Endothelial cell of umbilical vein (primary cell): ENCODE measurements at regions not wholly inside any gene's neighbourhood (a gene's known extent, or its start where the extent isn't known, plus 50 kb on each side); places are given as distances from the start of the nearest gene placed in this dataset.
"Not testable (repeated sequence)": the region's sequence is repeated elsewhere in the genome, so short reads cannot be mapped to it uniquely, and the experiment has no call there.

Source experiments
- BruUV-seq: library from RNA; stranded (reverse); fragments of 400-500 nt; replicated peaks from 2 replicates; lab custom pipeline; 2021; lab: Mats Ljungman, UMichigan
- CTCF ChIA-PET: fragments of 300-600, 350-600 bp; sonication (Branson Sonifier 250); formaldehyde crosslinking; loops from one replicate; lab custom pipeline; 2021; ENCODE audit warnings: antibody characterized with exemption, inconsistent platforms; lab: Charles Lee
- POLR2A ChIA-PET: fragments of 300-600, 350-600 bp; sonication (Branson Sonifier 250); formaldehyde crosslinking; loops from one replicate; lab custom pipeline; 2021; ENCODE audit warnings: antibody characterized with exemption, inconsistent platforms; lab: Charles Lee
- DNase-seq: peaks from one replicate; pipeline ENCODE4 v3.0.0-alpha.2; 2011; ENCODE audit warnings: low read depth, low spot score
- FAIRE-seq: peaks from 2 replicates; lab custom pipeline; 2011; peaks lifted over from hg19 to GRCh38; lab: Jason Lieb, UNC
- H2AFZ ChIP-seq: 2 replicates; pipeline ENCODE4 v1.6.0; 2012; ENCODE audit warnings: low read depth, low read length, control low read depth, inconsistent platforms
- H3K27ac ChIP-seq: 2 replicates; pipeline ENCODE4 v1.5.1; 2011; ENCODE audit warnings: low read depth, mild to moderate bottlenecking, control low read depth, low read length, moderate library complexity; ENCODE audit not compliant: insufficient read depth
- H3K27me3 ChIP-seq, 2 experiments: 2 replicates each; pipeline versions ENCODE4 v1.6.0 to v1.6.1; 2011; ENCODE audit warnings: low read length in 2 of 2, mixed read lengths in 1 of 2; ENCODE audit not compliant: control insufficient read depth in 2 of 2, insufficient read depth in 2 of 2
- H3K36me3 ChIP-seq, 2 experiments: 2 replicates in 1 of 2; 3 replicates in 1 of 2; pipeline ENCODE4 v1.5.1; 2011; ENCODE audit warnings: low read length in 2 of 2, mild to moderate bottlenecking in 1 of 2, moderate library complexity in 1 of 2; ENCODE audit not compliant: control insufficient read depth in 2 of 2, insufficient read depth in 2 of 2; ENCODE audit errors: extremely low read depth in 1 of 2
- H3K4me1 ChIP-seq: 3 replicates; pipeline ENCODE4 v1.5.1; 2011; ENCODE audit warnings: mild to moderate bottlenecking, low read length; ENCODE audit not compliant: control insufficient read depth, insufficient read depth; ENCODE audit errors: extremely low read depth
- H3K4me2 ChIP-seq: 2 replicates; pipeline ENCODE4 v1.6.1; 2011; ENCODE audit warnings: low read length, control low read depth, mixed read lengths; ENCODE audit not compliant: insufficient read depth
- H3K4me3 ChIP-seq, 3 experiments: fragments of 200-600 bp in 1 of 3; sonication (generic), shearing (Covaris generic) in 1 of 3; replicated peaks in 1 of 3; 2 replicates each; pipeline ENCODE4 v1.5.1; 2011 to 2016; ENCODE audit warnings: control low read depth in 3 of 3, low read length in 3 of 3, mild to moderate bottlenecking in 2 of 3, inconsistent platforms in 1 of 3, low read depth in 1 of 3, moderate library complexity in 1 of 3; ENCODE audit not compliant: insufficient read depth in 1 of 3
- H3K79me2 ChIP-seq: 2 replicates; pipeline ENCODE4 v1.6.0; 2012; ENCODE audit warnings: low read length, inconsistent platforms; ENCODE audit not compliant: control insufficient read depth, insufficient read depth
- H3K9ac ChIP-seq: replicated peaks from 2 replicates; pipeline ENCODE3; 2011; ENCODE audit warnings: low read length, control low read depth; ENCODE audit not compliant: insufficient read depth; ENCODE audit errors: extremely low read depth
- H3K9me1 ChIP-seq: replicated peaks from 3 replicates; pipeline ENCODE4 v1.6.0; 2011; ENCODE audit warnings: mild to moderate bottlenecking, low read length; ENCODE audit not compliant: control insufficient read depth, insufficient read depth; ENCODE audit errors: extremely low read depth
- H3K9me3 ChIP-seq: replicated peaks from 2 replicates; pipeline ENCODE4 v1.5.1; 2012; ENCODE audit warnings: low read length, inconsistent platforms; ENCODE audit not compliant: control insufficient read depth, insufficient read depth
- H4K20me1 ChIP-seq: replicated peaks from 2 replicates; pipeline ENCODE3; 2011; ENCODE audit warnings: mild to moderate bottlenecking, low read length; ENCODE audit not compliant: control insufficient read depth, insufficient read depth; ENCODE audit errors: extremely low read depth
- CTCF ChIP-seq, 2 donors: IDR thresholded peaks; 1 replicate in 1 of 2; 2 replicates in 1 of 2; pipeline ENCODE4 v1.5.1; 2011; ENCODE audit warnings: low read length in 2 of 2, mild to moderate bottlenecking in 2 of 2, moderate library complexity in 2 of 2, control low read depth in 1 of 2, inconsistent platforms in 1 of 2, low read depth in 1 of 2; ENCODE audit not compliant: insufficient read depth in 1 of 2; ENCODE audit errors: extremely low read depth in 1 of 2
- EZH2 ChIP-seq: IDR thresholded peaks from 2 replicates; pipeline ENCODE4 v1.6.1; 2012; ENCODE audit warnings: borderline replicate concordance, low read depth, mild to moderate bottlenecking, moderate library complexity, low read length, inconsistent platforms; ENCODE audit not compliant: severe bottlenecking
- FOS ChIP-seq: IDR thresholded peaks from 2 replicates; pipeline ENCODE4 v1.6.1; 2011; ENCODE audit warnings: mild to moderate bottlenecking, low read length, moderate library complexity, borderline replicate concordance; ENCODE audit not compliant: insufficient read depth
- GATA2 ChIP-seq: IDR thresholded peaks from 2 replicates; pipeline ENCODE4 v1.7.0; 2011; ENCODE audit warnings: low read depth, mild to moderate bottlenecking, moderate library complexity, mixed read lengths, low read length; ENCODE audit not compliant: insufficient read length, insufficient read depth
- JUN ChIP-seq: IDR thresholded peaks from 2 replicates; pipeline ENCODE4 v1.6.1; 2011; ENCODE audit warnings: borderline replicate concordance, low read depth; ENCODE audit not compliant: insufficient read length, insufficient read depth
- MAX ChIP-seq: IDR thresholded peaks from 2 replicates; pipeline ENCODE4 v1.6.1; 2011; ENCODE audit not compliant: insufficient read depth, insufficient read length
- MYC ChIP-seq: IDR thresholded peaks from one replicate; pipeline ENCODE4 v1.6.1; 2011; ENCODE audit warnings: mild to moderate bottlenecking, low read depth, low read length
- POLR2A ChIP-seq: IDR thresholded peaks from 2 replicates; pipeline ENCODE4 v1.6.1; 2012; ENCODE audit warnings: low read depth, mild to moderate bottlenecking, control low read depth, low read length
- POLR2AphosphoS5 ChIP-seq: IDR thresholded peaks from 2 replicates; pipeline ENCODE4 v1.6.1; 2012; ENCODE audit warnings: low read depth, mild to moderate bottlenecking, control low read depth, low read length, moderate library complexity; ENCODE audit not compliant: insufficient read depth
- dilution Hi-C: fragments of 300-500 bp; cut with MboI; formaldehyde crosslinking; loops from one replicate; pipeline ENCODE4 v1.15.0; 2019; ENCODE audit warnings: low sequenced_read_pairs; ENCODE audit not compliant: extremely low pct_ligation_motif_present
- intact Hi-C: fragments of 100-400 bp; cut with micrococcal nuclease; formaldehyde crosslinking; loops from one replicate; pipeline ENCODE4 v1.10.0; 2022

GRCh38 chr14:30410986-30411385 lies 148.0 kb upstream of the G2E3 start:
- H3K4me2 ChIP-seq, result no peak overlapping the region
- no peak overlapping the region for H2AFZ ChIP-seq
- no peaks in the 10 kb centered on the region for H3K9me3 ChIP-seq
- H3K4me1 ChIP-seq, result no peaks in the 10 kb centered on the region
- H4K20me1 ChIP-seq, result no peaks in the 10 kb centered on the region
- no peaks in the 10 kb centered on the region for H3K79me2 ChIP-seq
- no peaks in the 10 kb centered on the region for H3K27me3 ChIP-seq
- no peak overlapping the region for H3K4me3 ChIP-seq
- no peak overlapping the region for H3K27ac ChIP-seq
- H3K36me3 ChIP-seq, result no peaks in the 10 kb centered on the region
- intact Hi-C loops (no loop called here), dilution Hi-C loops (no loop called here)
- FAIRE-seq (no peak), DNase-seq (no peak)
- no TSS peak for BruUV-seq
- no peak overlapping the region for H3K9ac ChIP-seq
- TF ChIP-seq GATA2 (no peak), EZH2 (no peak), POLR2A (no peak), POLR2AphosphoS5 (no peak), CTCF (IDR thresholded peaks at IDR 0.05; ENCODE audit: extremely low read depth in 1 of 2, insufficient read depth in 1 of 2, low read depth in 1 of 2, low read length in 2 of 2) (no peak), MYC (no peak), JUN (no peak), FOS (no peak), MAX (no peak)
- ChIA-PET CTCF (no interaction called here), POLR2A (no interaction called here)
- no peaks in the 10 kb centered on the region for H3K9me1 ChIP-seq

DNA sequence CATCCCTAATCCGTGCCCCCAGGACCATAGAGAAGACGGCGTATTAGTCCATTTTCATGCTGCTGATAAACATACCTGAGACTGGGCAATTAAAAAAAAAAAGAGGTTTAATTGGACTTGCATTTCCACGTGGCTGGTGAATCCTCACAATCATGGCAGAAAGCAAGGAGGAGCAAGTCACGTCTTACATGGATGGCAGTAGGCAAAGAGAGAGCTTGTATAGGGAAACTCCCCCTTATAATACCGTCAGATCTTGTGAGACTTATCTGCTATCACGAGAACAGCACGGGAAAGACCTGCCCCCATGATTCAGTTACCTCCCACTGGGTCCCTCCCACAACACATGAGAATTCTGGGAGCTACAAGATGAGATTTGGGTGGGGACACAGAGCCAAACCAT lies 145.8 kb upstream of the G2E3 start:
- POLR2A ChIA-PET, result not testable (repeated sequence)

More for the DNA sequence above, 145.8 kb upstream of the G2E3 start:
- H4K20me1 ChIP-seq, FAIRE-seq, CTCF ChIA-PET, dilution Hi-C loops, H3K9ac ChIP-seq, H3K4me3 ChIP-seq, H3K27me3 ChIP-seq, H3K4me2 ChIP-seq, intact Hi-C loops, DNase-seq, BruUV-seq, H2AFZ ChIP-seq, H3K4me1 ChIP-seq, H3K79me2 ChIP-seq, H3K36me3 ChIP-seq, H3K9me3 ChIP-seq, H3K9me1 ChIP-seq, H3K27ac ChIP-seq: not testable (repeated sequence)
